ENCODE measurements at regions not wholly inside any gene's neighbourhood (a gene's known extent, or its start where the extent isn't known, plus 50 kb on each side); places are given as distances from the start of the nearest gene placed in this dataset.
"Not testable (repeated sequence)": the region's sequence is repeated elsewhere in the genome, so short reads cannot be mapped to it uniquely, and the experiment has no call there.

- Histone ChIP-seq H3K9me3 (ENCODE audit: insufficient read depth, low read depth, low read length) (no peaks in the 10 kb centered on the region), H3K9ac (ENCODE audit: low read depth, low read length) (no peak overlapping the region), H3K36me3 (ENCODE audit: insufficient read depth, low read depth, low read length) (no peaks in the 10 kb centered on the region), H3K27ac (ENCODE audit: low read length) (no peak overlapping the region), H3K4me1 (ENCODE audit: insufficient read depth, low read length) (no peaks in the 10 kb centered on the region), H3K27me3 (ENCODE audit: insufficient read depth, low read length) (no peaks in the 10 kb centered on the region), H3K4me3 (ENCODE audit: low read length) (no peak overlapping the region)
These were observed 1460.8 kb downstream of the RAPGEF2 start for GRCh38 chr4:160563552-160564282.

- Histone ChIP-seq H3K9ac (ENCODE audit: low read depth, low read length) (no peak overlapping the region), H3K27me3 (ENCODE audit: insufficient read depth, low read length) (no peaks in the 10 kb centered on the region), H3K4me3 (ENCODE audit: low read length) (no peak overlapping the region), H3K4me1 (ENCODE audit: insufficient read depth, low read length) (no peaks in the 10 kb centered on the region), H3K36me3 (ENCODE audit: insufficient read depth, low read depth, low read length) (no peaks in the 10 kb centered on the region), H3K27ac (ENCODE audit: low read length) (no peak overlapping the region), H3K9me3 (ENCODE audit: insufficient read depth, low read depth, low read length) (no peaks in the 10 kb centered on the region)
These were observed 1464.8 kb downstream of the RAPGEF2 start for GRCh38 chr4:160567634-160568033.

GRCh38 chr4:160570271-160570670, 1467.4 kb downstream of the RAPGEF2 start:
- H3K4me3 ChIP-seq (ENCODE audit: low read length) = no peak overlapping the region
- no peak overlapping the region for H3K9ac ChIP-seq (ENCODE audit: low read depth, low read length)
- H3K36me3 ChIP-seq (ENCODE audit: insufficient read depth, low read depth, low read length) = no peaks in the 10 kb centered on the region
- no peaks in the 10 kb centered on the region for H3K4me1 ChIP-seq (ENCODE audit: insufficient read depth, low read length)
- no peaks in the 10 kb centered on the region for H3K27me3 ChIP-seq (ENCODE audit: insufficient read depth, low read length)
- H3K27ac ChIP-seq (ENCODE audit: low read length) = no peak overlapping the region
- H3K9me3 ChIP-seq (ENCODE audit: insufficient read depth, low read depth, low read length) = no peaks in the 10 kb centered on the region

GRCh38 chr4:160574272-160574671, 1471.4 kb downstream of the RAPGEF2 start:
- not testable (repeated sequence) for H3K36me3 ChIP-seq (ENCODE audit: insufficient read depth, low read depth, low read length); H3K9me3 ChIP-seq (ENCODE audit: insufficient read depth, low read depth, low read length); H3K9ac ChIP-seq (ENCODE audit: low read depth, low read length); H3K4me3 ChIP-seq (ENCODE audit: low read length); H3K4me1 ChIP-seq (ENCODE audit: insufficient read depth, low read length); H3K27me3 ChIP-seq (ENCODE audit: insufficient read depth, low read length); H3K27ac ChIP-seq (ENCODE audit: low read length)

- H3K9ac ChIP-seq (ENCODE audit: low read depth, low read length) = no peak overlapping the region
- no peaks in the 10 kb centered on the region for H3K36me3 ChIP-seq (ENCODE audit: insufficient read depth, low read depth, low read length)
- H3K4me1 ChIP-seq (ENCODE audit: insufficient read depth, low read length) = no peaks in the 10 kb centered on the region
- H3K4me3 ChIP-seq (ENCODE audit: low read length) = no peak overlapping the region
- H3K9me3 ChIP-seq (ENCODE audit: insufficient read depth, low read depth, low read length) = no peaks in the 10 kb centered on the region
- H3K27ac ChIP-seq (ENCODE audit: low read length) = no peak overlapping the region
- H3K27me3 ChIP-seq (ENCODE audit: insufficient read depth, low read length) = no peaks in the 10 kb centered on the region
These were observed 1477.7 kb downstream of the RAPGEF2 start for GRCh38 chr4:160580581-160580980.

GRCh38 chr4:160592258-160592657, 1489.4 kb downstream of the RAPGEF2 start:
- no peaks in the 10 kb centered on the region for H3K27me3 ChIP-seq (ENCODE audit: insufficient read depth, low read length)
- peak overlapping the region; percentile 43; the same call in 1 of the 2 replicates for H3K4me3 ChIP-seq (ENCODE audit: low read length)
- H3K36me3 ChIP-seq (ENCODE audit: insufficient read depth, low read depth, low read length) = no peaks in the 10 kb centered on the region
- peaks cover 14% of the 10 kb centered on the region; the same call in 1 of the 2 replicates for H3K4me1 ChIP-seq (ENCODE audit: insufficient read depth, low read length)
- H3K9ac ChIP-seq (ENCODE audit: low read depth, low read length) = no peak overlapping the region
- H3K27ac ChIP-seq (ENCODE audit: low read length) = no peak overlapping the region
- no peaks in the 10 kb centered on the region for H3K9me3 ChIP-seq (ENCODE audit: insufficient read depth, low read depth, low read length)

GRCh38 chr4:160595646-160596045, 1492.8 kb downstream of the RAPGEF2 start:
- Histone ChIP-seq H3K9me3 (ENCODE audit: insufficient read depth, low read depth, low read length) (no peaks in the 10 kb centered on the region), H3K36me3 (ENCODE audit: insufficient read depth, low read depth, low read length) (no peaks in the 10 kb centered on the region), H3K4me3 (ENCODE audit: low read length) (no peak overlapping the region), H3K4me1 (ENCODE audit: insufficient read depth, low read length) (peaks cover 14% of the 10 kb centered on the region; the same call in 1 of the 2 replicates), H3K27me3 (ENCODE audit: insufficient read depth, low read length) (no peaks in the 10 kb centered on the region), H3K27ac (ENCODE audit: low read length) (no peak overlapping the region), H3K9ac (ENCODE audit: low read depth, low read length) (no peak overlapping the region)

- Histone ChIP-seq H3K27ac (ENCODE audit: low read length) (no peak overlapping the region), H3K36me3 (ENCODE audit: insufficient read depth, low read depth, low read length) (no peaks in the 10 kb centered on the region)
These were observed 1501.7 kb downstream of the RAPGEF2 start for GRCh38 chr4:160604541-160604940.

GRCh38 chr4:160611181-160611580, 1508.3 kb downstream of the RAPGEF2 start:
- Histone ChIP-seq H3K4me3 (ENCODE audit: low read length) (no peak overlapping the region), H3K4me1 (ENCODE audit: insufficient read depth, low read length) (no peaks in the 10 kb centered on the region), H3K27ac (ENCODE audit: low read length) (no peak overlapping the region), H3K27me3 (ENCODE audit: insufficient read depth, low read length) (no peaks in the 10 kb centered on the region), H3K9ac (ENCODE audit: low read depth, low read length) (no peak overlapping the region), H3K36me3 (ENCODE audit: insufficient read depth, low read depth, low read length) (no peaks in the 10 kb centered on the region), H3K9me3 (ENCODE audit: insufficient read depth, low read depth, low read length) (no peaks in the 10 kb centered on the region)

More at GRCh38 chr4:160604541-160604940, 1501.7 kb downstream of the RAPGEF2 start:
- no peaks in the 10 kb centered on the region for H3K4me1 ChIP-seq (ENCODE audit: insufficient read depth, low read length)
- H3K9me3 ChIP-seq (ENCODE audit: insufficient read depth, low read depth, low read length) = no peaks in the 10 kb centered on the region
- no peaks in the 10 kb centered on the region for H3K27me3 ChIP-seq (ENCODE audit: insufficient read depth, low read length)
- no peak overlapping the region for H3K9ac ChIP-seq (ENCODE audit: low read depth, low read length)
- H3K4me3 ChIP-seq (ENCODE audit: low read length) = no peak overlapping the region

- H3K27ac ChIP-seq (ENCODE audit: low read length) = no peak overlapping the region
- H3K9me3 ChIP-seq (ENCODE audit: insufficient read depth, low read depth, low read length) = no peaks in the 10 kb centered on the region; the same call in 1 of the 2 replicates
- H3K27me3 ChIP-seq (ENCODE audit: insufficient read depth, low read length) = no peaks in the 10 kb centered on the region
- H3K9ac ChIP-seq (ENCODE audit: low read depth, low read length) = no peak overlapping the region
- no peaks in the 10 kb centered on the region for H3K4me1 ChIP-seq (ENCODE audit: insufficient read depth, low read length)
- H3K36me3 ChIP-seq (ENCODE audit: insufficient read depth, low read depth, low read length) = no peaks in the 10 kb centered on the region
- H3K4me3 ChIP-seq (ENCODE audit: low read length) = no peak overlapping the region
These were observed 1528.2 kb downstream of the RAPGEF2 start for GRCh38 chr4:160631044-160631443.

- H3K4me1 ChIP-seq (ENCODE audit: insufficient read depth, low read length) = no peaks in the 10 kb centered on the region
- no peak overlapping the region for H3K4me3 ChIP-seq (ENCODE audit: low read length)
- no peak overlapping the region for H3K27ac ChIP-seq (ENCODE audit: low read length)
- H3K9ac ChIP-seq (ENCODE audit: low read depth, low read length) = no peak overlapping the region
- H3K27me3 ChIP-seq (ENCODE audit: insufficient read depth, low read length) = no peaks in the 10 kb centered on the region
- 0 out of 2 replicates have a peak, but pooled peaks cover 4% of the 10 kb centered on the region for H3K9me3 ChIP-seq (ENCODE audit: insufficient read depth, low read depth, low read length)
- H3K36me3 ChIP-seq (ENCODE audit: insufficient read depth, low read depth, low read length) = no peaks in the 10 kb centered on the region
These were observed 1511.0 kb downstream of the FSTL5 start for GRCh38 chr4:160652790-160653189.

GRCh38 chr4:160675550-160675949, 1488.2 kb downstream of the FSTL5 start:
- no peak overlapping the region for H3K4me3 ChIP-seq (ENCODE audit: low read length)
- H3K9ac ChIP-seq (ENCODE audit: low read depth, low read length) = no peak overlapping the region
- H3K36me3 ChIP-seq (ENCODE audit: insufficient read depth, low read depth, low read length) = no peaks in the 10 kb centered on the region
- no peaks in the 10 kb centered on the region; the same call in 1 of the 2 replicates for H3K9me3 ChIP-seq (ENCODE audit: insufficient read depth, low read depth, low read length)
- no peaks in the 10 kb centered on the region for H3K4me1 ChIP-seq (ENCODE audit: insufficient read depth, low read length)
- H3K27ac ChIP-seq (ENCODE audit: low read length) = no peak overlapping the region
- H3K27me3 ChIP-seq (ENCODE audit: insufficient read depth, low read length) = no peaks in the 10 kb centered on the region
